ENCODE measurements at regions not wholly inside any gene's neighbourhood (a gene's known extent, or its start where the extent isn't known, plus 50 kb on each side); places are given as distances from the start of the nearest gene placed in this dataset.
"Not testable (repeated sequence)": the region's sequence is repeated elsewhere in the genome, so short reads cannot be mapped to it uniquely, and the experiment has no call there.

GRCh38 chr10:2543974-2544373 lies 523.4 kb upstream of the PFKP start:
- POLR2A ChIA-PET: no interaction called here
- TF ChIP-seq ZNF384 (IDR thresholded peaks at IDR 0.05) (no peak), HDGF (IDR thresholded peaks at IDR 0.05; ENCODE audit: borderline replicate concordance) (no peak), FOXK2 (IDR thresholded peaks at IDR 0.05) (no peak), SUZ12 (IDR thresholded peaks at IDR 0.05) (no peak), ARNT (IDR thresholded peaks at IDR 0.05) (no peak), NFRKB (IDR thresholded peaks at IDR 0.05) (no peak)

GRCh38 chr10:2543142-2543886 lies 524.0 kb upstream of the PFKP start:
- TF ChIP-seq TARDBP (IDR thresholded peaks at IDR 0.05) (no peak), HDGF (IDR thresholded peaks at IDR 0.05; ENCODE audit: borderline replicate concordance) (no peak), SP1 (IDR thresholded peaks at IDR 0.05) (no peak), FOXM1 (IDR thresholded peaks at IDR 0.05; ENCODE audit: borderline replicate concordance) (no peak), ELF4 (IDR thresholded peaks at IDR 0.05) (no peak), FOXA1 (IDR thresholded peaks at IDR 0.05) (no peak), ZNF384 (IDR thresholded peaks at IDR 0.05) (no peak)
- DNase-seq (ENCODE audit: extremely low spot score): no peak
- POLR2A ChIA-PET: no interaction called here
- CTCF ChIA-PET: no interaction called here

More at GRCh38 chr10:2543974-2544373, 523.4 kb upstream of the PFKP start:
- CTCF ChIA-PET: no interaction called here
- DNase-seq (ENCODE audit: extremely low spot score): no peak

GRCh38 chr10:2541176-2541575 lies 526.2 kb upstream of the PFKP start:
- DNase-seq (ENCODE audit: extremely low spot score): no peak
- POLR2A ChIA-PET: no interaction called here
- no peak for TF ChIP-seq ELF4 (IDR thresholded peaks at IDR 0.05)
- TF ChIP-seq L3MBTL2 (conservative IDR thresholded peaks at IDR 0.05): no peak
- TF ChIP-seq FOXK2 (IDR thresholded peaks at IDR 0.05): no peak
- TF ChIP-seq ARNT (IDR thresholded peaks at IDR 0.05): no peak
- no peak for TF ChIP-seq PKNOX1 (IDR thresholded peaks at IDR 0.05)
- no peak for TF ChIP-seq TARDBP (IDR thresholded peaks at IDR 0.05)
- TF ChIP-seq ZNF384 (IDR thresholded peaks at IDR 0.05): no peak
- no peak for TF ChIP-seq FOXM1 (IDR thresholded peaks at IDR 0.05; ENCODE audit: borderline replicate concordance)
- TF ChIP-seq NFRKB (IDR thresholded peaks at IDR 0.05): no peak
- TF ChIP-seq SUZ12 (IDR thresholded peaks at IDR 0.05): no peak
- no peak for TF ChIP-seq BHLHE40 (IDR thresholded peaks at IDR 0.05; ENCODE audit: borderline replicate concordance)
- no peak for TF ChIP-seq CTBP1 (IDR thresholded peaks at IDR 0.05; ENCODE audit: borderline replicate concordance)
- no peak for TF ChIP-seq LEF1 (IDR thresholded peaks at IDR 0.05; ENCODE audit: borderline replicate concordance)
- no peak for TF ChIP-seq HDGF (IDR thresholded peaks at IDR 0.05; ENCODE audit: borderline replicate concordance)
- CTCF ChIA-PET: no interaction called here

- POLR2A ChIA-PET: no interaction called here
- no peak for TF ChIP-seq PKNOX1 (IDR thresholded peaks at IDR 0.05)
- CTCF ChIA-PET: no interaction called here
- DNase-seq (ENCODE audit: extremely low spot score): no peak
Observed at GRCh38 chr10:2529945-2530344, 537.4 kb upstream of the PFKP start.

- DNase-seq (ENCODE audit: extremely low spot score): no peak
- no peak for TF ChIP-seq L3MBTL2 (conservative IDR thresholded peaks at IDR 0.05)
- TF ChIP-seq FOXA1 (IDR thresholded peaks at IDR 0.05): no peak
- no peak for TF ChIP-seq FOXK2 (IDR thresholded peaks at IDR 0.05)
- TF ChIP-seq TARDBP (IDR thresholded peaks at IDR 0.05): no peak
- no peak for TF ChIP-seq FOXM1 (IDR thresholded peaks at IDR 0.05; ENCODE audit: borderline replicate concordance)
- TF ChIP-seq ARNT (IDR thresholded peaks at IDR 0.05): no peak
- TF ChIP-seq CTBP1 (IDR thresholded peaks at IDR 0.05; ENCODE audit: borderline replicate concordance): no peak
- TF ChIP-seq HDGF (IDR thresholded peaks at IDR 0.05; ENCODE audit: borderline replicate concordance): no peak
- no peak for TF ChIP-seq ELF4 (IDR thresholded peaks at IDR 0.05)
- no peak for TF ChIP-seq BHLHE40 (IDR thresholded peaks at IDR 0.05; ENCODE audit: borderline replicate concordance)
- TF ChIP-seq SP1 (IDR thresholded peaks at IDR 0.05): no peak
- TF ChIP-seq ZNF384 (IDR thresholded peaks at IDR 0.05): no peak
- TF ChIP-seq NFRKB (IDR thresholded peaks at IDR 0.05): no peak
- no peak for TF ChIP-seq SUZ12 (IDR thresholded peaks at IDR 0.05)
- no peak for TF ChIP-seq PKNOX1 (IDR thresholded peaks at IDR 0.05)
- CTCF ChIA-PET: no interaction called here
- POLR2A ChIA-PET: no interaction called here
Observed at GRCh38 chr10:2525781-2526180, 541.6 kb upstream of the PFKP start.

- no peak for DNase-seq (ENCODE audit: extremely low spot score)
- ChIA-PET CTCF (no interaction called here), POLR2A (interaction anchor here (0.6 kb wide), 1 partner anchor 54 kb away, joined by 3 read pairs; no protein-coding TSS in a partner anchor)
- no peak for TF ChIP-seq BHLHE40 (IDR thresholded peaks at IDR 0.05; ENCODE audit: borderline replicate concordance)
- TF ChIP-seq ARNT (IDR thresholded peaks at IDR 0.05): no peak
- no peak for TF ChIP-seq LEF1 (IDR thresholded peaks at IDR 0.05; ENCODE audit: borderline replicate concordance)
- TF ChIP-seq FOXM1 (IDR thresholded peaks at IDR 0.05; ENCODE audit: borderline replicate concordance): no peak
- TF ChIP-seq ZNF384 (IDR thresholded peaks at IDR 0.05): no peak
Observed at GRCh38 chr10:2519139-2519538, 548.2 kb upstream of the PFKP start.

GRCh38 chr10:2509081-2509531 lies 558.2 kb upstream of the PFKP start:
- POLR2A ChIA-PET: no interaction called here
- CTCF ChIA-PET: no interaction called here
- TF ChIP-seq FOXK2 (IDR thresholded peaks at IDR 0.05) (no peak), LEF1 (IDR thresholded peaks at IDR 0.05; ENCODE audit: borderline replicate concordance) (no peak), CTBP1 (IDR thresholded peaks at IDR 0.05; ENCODE audit: borderline replicate concordance) (no peak), FOXA1 (IDR thresholded peaks at IDR 0.05) (no peak), ARNT (IDR thresholded peaks at IDR 0.05) (no peak), SP1 (IDR thresholded peaks at IDR 0.05) (no peak), PKNOX1 (IDR thresholded peaks at IDR 0.05) (no peak), ELF4 (IDR thresholded peaks at IDR 0.05) (no peak), L3MBTL2 (conservative IDR thresholded peaks at IDR 0.05) (no peak), ZNF384 (IDR thresholded peaks at IDR 0.05) (no peak), HDGF (IDR thresholded peaks at IDR 0.05; ENCODE audit: borderline replicate concordance) (no peak), FOXM1 (IDR thresholded peaks at IDR 0.05; ENCODE audit: borderline replicate concordance) (no peak), TARDBP (IDR thresholded peaks at IDR 0.05) (no peak), NFRKB (IDR thresholded peaks at IDR 0.05) (no peak), SUZ12 (IDR thresholded peaks at IDR 0.05) (no peak), BHLHE40 (IDR thresholded peaks at IDR 0.05; ENCODE audit: borderline replicate concordance) (no peak)
- no peak for DNase-seq (ENCODE audit: extremely low spot score)

GRCh38 chr10:2501366-2501940 lies 565.9 kb upstream of the PFKP start:
- POLR2A ChIA-PET; DNase-seq (ENCODE audit: extremely low spot score); CTCF ChIA-PET: not testable (repeated sequence)
